ENCODE measurements at regions not wholly inside any gene's neighbourhood (a gene's known extent, or its start where the extent isn't known, plus 50 kb on each side); places are given as distances from the start of the nearest gene placed in this dataset.
"Not testable (repeated sequence)": the region's sequence is repeated elsewhere in the genome, so short reads cannot be mapped to it uniquely, and the experiment has no call there.

DNA sequence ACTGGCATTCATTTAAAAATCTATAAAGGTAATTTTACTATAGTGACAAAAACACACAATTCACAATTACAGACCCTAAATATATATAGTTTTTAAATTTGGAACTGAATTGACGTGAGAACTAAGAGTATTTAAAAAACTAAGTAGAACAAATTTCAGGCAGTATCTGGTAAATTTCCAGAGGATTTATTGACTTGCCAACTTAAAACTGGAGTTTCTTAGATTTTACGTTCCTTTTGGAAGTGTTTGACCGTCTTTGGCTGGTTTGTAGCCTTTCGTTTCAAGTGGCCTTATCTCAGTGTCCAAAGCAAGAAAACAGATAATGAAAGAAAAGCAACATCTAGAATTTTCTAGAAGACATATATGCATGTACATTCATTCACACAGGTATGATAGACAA, 234.4 kb upstream of the VLDLR start:
- H3K36me3 ChIP-seq (ENCODE audit: insufficient read depth, low read length): no peaks in the 10 kb centered on the region
- H3K4me1 ChIP-seq (ENCODE audit: insufficient read depth, low read length): no peaks in the 10 kb centered on the region
- Mint-ChIP-seq H3K27me3 (peaks cover 2 to 18% of the 10 kb centered on the region in 2 donors), H3K4me3 (no peak overlapping the region), H3K4me1 (no peaks in the 10 kb centered on the region), H3K9me3 (peaks cover 0 to 12% (median 0%) of the 10 kb centered on the region in 5 donors), H3K27ac (no peak overlapping the region), H3K36me3 (no peaks in the 10 kb centered on the region)
- no peak overlapping the region for H3K27ac ChIP-seq (ENCODE audit: low read depth, low read length)
- H3K9me3 ChIP-seq (ENCODE audit: low read length): no peaks in the 10 kb centered on the region
- ChIA-PET POLR2A (no interaction called here), CTCF (no interaction called here)
- no peak overlapping the region for H3K4me3 ChIP-seq (ENCODE audit: low read length)
- DNase-seq: no peak
- H3K27me3 ChIP-seq (ENCODE audit: insufficient read depth, low read length, poor library complexity, severe bottlenecking): no peaks in the 10 kb centered on the region

DNA sequence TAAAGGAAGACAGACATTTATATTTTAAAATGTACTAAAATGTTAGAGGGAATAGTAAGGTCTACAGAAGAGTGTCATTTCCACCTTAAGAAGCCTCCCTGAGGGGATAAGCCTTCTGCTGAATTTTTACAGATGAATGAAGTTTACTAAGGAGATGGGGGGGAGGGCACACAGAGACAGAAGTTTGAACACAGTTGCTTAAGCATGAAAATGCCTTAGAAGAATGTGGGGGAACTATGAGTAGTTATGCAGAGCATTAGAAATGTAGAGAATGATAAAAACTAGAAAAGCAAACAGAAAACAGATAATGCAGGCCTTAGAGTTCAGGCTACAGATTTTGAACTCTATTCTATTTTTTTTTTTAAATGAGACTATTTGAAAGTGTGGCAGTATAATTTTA, 232.2 kb upstream of the VLDLR start:
- Mint-ChIP-seq H3K4me1 (no peaks in the 10 kb centered on the region), H3K27ac (no peak overlapping the region), H3K9me3 (peaks cover 0 to 10% (median 0%) of the 10 kb centered on the region in 5 donors), H3K36me3 (no peaks in the 10 kb centered on the region), H3K27me3 (peaks cover 2 to 11% of the 10 kb centered on the region in 2 donors), H3K4me3 (no peak overlapping the region)
- ChIA-PET POLR2A (no interaction called here), CTCF (no interaction called here)
- no peak for DNase-seq
- Histone ChIP-seq H3K4me3 (ENCODE audit: low read length) (no peak overlapping the region), H3K27ac (ENCODE audit: low read depth, low read length) (no peak overlapping the region), H3K4me1 (ENCODE audit: insufficient read depth, low read length) (no peaks in the 10 kb centered on the region), H3K27me3 (ENCODE audit: insufficient read depth, low read length, poor library complexity, severe bottlenecking) (no peaks in the 10 kb centered on the region), H3K36me3 (ENCODE audit: insufficient read depth, low read length) (no peaks in the 10 kb centered on the region), H3K9me3 (ENCODE audit: low read length) (no peaks in the 10 kb centered on the region)

DNA sequence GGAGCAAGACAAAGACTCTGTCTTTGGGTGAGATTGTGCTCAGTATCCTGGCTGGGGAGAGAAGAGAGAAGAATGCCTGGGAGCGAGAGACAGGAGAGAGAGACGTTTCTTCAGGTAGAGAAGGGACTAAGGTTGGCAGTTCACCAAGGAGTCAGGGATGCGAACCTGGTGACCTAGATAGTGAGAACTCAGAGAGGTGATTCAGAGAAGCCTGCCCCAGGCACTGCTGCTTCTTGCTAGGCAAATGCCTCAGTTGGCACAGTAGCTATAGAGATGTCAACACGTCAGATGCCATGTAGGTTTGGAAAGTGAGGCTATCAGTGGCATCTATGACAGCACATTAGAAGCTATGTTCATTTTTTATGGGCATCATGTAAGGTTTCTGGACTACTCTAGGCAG, 231.6 kb upstream of the VLDLR start:
- H3K4me1 ChIP-seq (ENCODE audit: insufficient read depth, low read length): no peaks in the 10 kb centered on the region
- Mint-ChIP-seq H3K27ac (no peak overlapping the region), H3K4me3 (no peak overlapping the region), H3K36me3 (no peaks in the 10 kb centered on the region), H3K27me3 (peaks cover 0 to 11% of the 10 kb centered on the region in 2 donors), H3K4me1 (no peaks in the 10 kb centered on the region), H3K9me3 (peaks cover 0 to 10% (median 0%) of the 10 kb centered on the region in 5 donors)
- no peaks in the 10 kb centered on the region for H3K27me3 ChIP-seq (ENCODE audit: insufficient read depth, low read length, poor library complexity, severe bottlenecking)
- CTCF ChIA-PET: no interaction called here
- DNase-seq: no peak
- no peaks in the 10 kb centered on the region for H3K9me3 ChIP-seq (ENCODE audit: low read length)
- H3K4me3 ChIP-seq (ENCODE audit: low read length): no peak overlapping the region
- no peak overlapping the region for H3K27ac ChIP-seq (ENCODE audit: low read depth, low read length)
- POLR2A ChIA-PET: no interaction called here
- no peaks in the 10 kb centered on the region for H3K36me3 ChIP-seq (ENCODE audit: insufficient read depth, low read length)

DNA sequence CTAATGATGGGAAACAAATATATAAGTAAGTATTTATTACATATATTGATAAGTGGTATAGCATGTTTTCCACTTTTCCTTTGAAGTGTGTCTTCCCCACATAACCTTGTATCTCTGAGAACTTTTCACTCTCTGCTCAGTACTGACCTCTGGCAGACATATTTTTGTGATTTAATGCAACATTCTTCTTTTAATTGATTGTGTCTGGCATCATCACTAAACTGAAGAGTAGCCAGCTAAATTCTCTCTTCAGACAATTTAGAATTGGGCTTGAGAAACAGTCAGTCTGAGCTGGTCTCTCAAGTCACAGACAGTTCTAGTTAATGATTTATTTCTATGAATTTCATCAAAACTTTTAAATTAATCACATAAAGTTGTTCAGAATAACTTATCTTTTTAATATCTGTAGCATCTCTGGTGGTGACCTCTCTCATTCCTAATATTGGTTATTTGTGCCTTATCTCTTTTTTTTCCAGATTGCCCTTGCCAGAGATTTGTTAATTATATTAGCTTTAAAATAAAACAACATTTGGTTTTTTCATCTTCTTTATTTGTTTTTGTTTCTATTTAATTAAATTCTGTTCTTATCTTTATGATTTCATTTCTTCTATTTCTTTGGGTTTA, 230.0 kb upstream of the VLDLR start:
- POLR2A ChIA-PET, H3K27me3 Mint-ChIP-seq: not testable (repeated sequence)

DNA sequence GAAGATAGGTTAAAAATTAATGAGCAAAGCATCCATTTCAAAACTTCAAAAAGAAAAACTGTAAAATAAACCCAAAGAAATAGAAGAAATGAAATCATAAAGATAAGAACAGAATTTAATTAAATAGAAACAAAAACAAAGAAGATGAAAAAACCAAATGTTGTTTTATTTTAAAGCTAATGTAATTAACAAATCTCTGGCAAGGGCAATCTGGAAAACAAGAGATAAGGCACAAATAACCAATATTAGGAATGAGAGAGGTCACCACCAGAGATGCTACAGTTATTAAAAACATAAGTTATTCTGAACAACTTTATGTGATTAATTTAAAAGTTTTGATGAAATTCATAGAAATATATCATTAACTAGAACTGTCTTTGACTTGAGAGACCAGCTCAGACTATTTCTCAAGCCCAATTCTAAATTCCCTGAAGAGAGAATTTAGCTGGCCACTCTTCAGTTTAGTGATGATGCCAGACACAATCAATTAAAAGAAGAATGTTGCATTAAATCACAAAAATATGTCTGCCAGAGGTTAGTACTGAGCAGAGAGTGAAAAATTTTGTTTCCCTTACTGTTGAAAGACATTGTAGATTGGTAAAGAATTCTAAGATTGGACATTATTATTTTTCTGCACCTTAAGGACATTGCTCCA, 227.4 kb upstream of the VLDLR start:
- H3K9me3 ChIP-seq (ENCODE audit: low read length); H3K4me1 ChIP-seq (ENCODE audit: insufficient read depth, low read length); H3K4me3 ChIP-seq (ENCODE audit: low read length); H3K4me3 Mint-ChIP-seq; H3K36me3 Mint-ChIP-seq; H3K27me3 Mint-ChIP-seq; CTCF ChIA-PET; H3K9me3 Mint-ChIP-seq; H3K36me3 ChIP-seq (ENCODE audit: insufficient read depth, low read length); POLR2A ChIA-PET; H3K27ac ChIP-seq (ENCODE audit: low read depth, low read length); H3K27ac Mint-ChIP-seq; H3K4me1 Mint-ChIP-seq; DNase-seq; H3K27me3 ChIP-seq (ENCODE audit: insufficient read depth, low read length, poor library complexity, severe bottlenecking): not testable (repeated sequence)

More for the DNA sequence above, 230.0 kb upstream of the VLDLR start:
- H3K27ac Mint-ChIP-seq; DNase-seq; H3K9me3 ChIP-seq (ENCODE audit: low read length); H3K4me3 Mint-ChIP-seq; H3K9me3 Mint-ChIP-seq; H3K36me3 ChIP-seq (ENCODE audit: insufficient read depth, low read length); H3K4me3 ChIP-seq (ENCODE audit: low read length); H3K4me1 Mint-ChIP-seq; CTCF ChIA-PET; H3K27me3 ChIP-seq (ENCODE audit: insufficient read depth, low read length, poor library complexity, severe bottlenecking); H3K27ac ChIP-seq (ENCODE audit: low read depth, low read length); H3K36me3 Mint-ChIP-seq; H3K4me1 ChIP-seq (ENCODE audit: insufficient read depth, low read length): not testable (repeated sequence)

DNA sequence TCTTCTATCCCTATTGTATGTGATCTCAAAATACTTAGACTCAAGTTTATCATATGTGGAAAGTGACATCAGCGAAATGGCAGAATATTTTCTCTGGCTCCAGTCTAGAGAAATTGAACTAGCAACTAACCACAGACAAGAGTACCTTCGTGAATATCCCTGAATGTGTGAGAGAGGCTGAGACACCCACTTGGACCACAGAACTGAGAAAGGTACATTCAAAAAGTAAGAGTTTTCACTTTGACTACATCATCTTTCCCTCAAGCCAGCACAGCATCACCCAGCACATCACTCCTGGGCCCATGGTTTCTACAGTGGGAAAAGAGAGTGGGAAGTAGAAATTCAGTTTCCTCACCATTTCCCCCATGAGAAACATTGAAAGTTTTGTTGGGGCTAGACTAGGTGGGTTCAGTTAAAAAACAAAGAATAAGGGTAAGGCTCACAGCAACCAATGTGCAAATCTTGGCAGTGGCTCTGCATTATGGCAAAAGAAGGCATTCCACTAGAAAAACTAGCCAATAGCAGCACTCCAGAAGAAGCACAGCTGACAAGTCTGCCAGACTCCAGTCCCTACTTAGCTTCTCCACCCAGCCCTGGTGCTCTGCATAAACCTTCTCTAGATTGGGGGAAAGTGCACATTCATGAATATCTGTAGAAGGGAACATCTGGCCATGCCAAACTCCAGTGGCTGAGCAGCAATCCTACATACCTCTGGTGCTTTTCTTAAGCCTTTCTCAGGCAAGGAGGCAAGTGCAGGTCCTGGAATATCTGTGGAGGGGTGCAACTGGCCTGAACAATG, 225.6 kb upstream of the VLDLR start:
- Histone ChIP-seq H3K9me3 (ENCODE audit: low read length) (no peaks in the 10 kb centered on the region), H3K36me3 (ENCODE audit: insufficient read depth, low read length) (no peaks in the 10 kb centered on the region), H3K4me1 (ENCODE audit: insufficient read depth, low read length) (no peaks in the 10 kb centered on the region), H3K27me3 (ENCODE audit: insufficient read depth, low read length, poor library complexity, severe bottlenecking) (no peaks in the 10 kb centered on the region), H3K4me3 (ENCODE audit: low read length) (no peak overlapping the region), H3K27ac (ENCODE audit: low read depth, low read length) (no peak overlapping the region)
- Mint-ChIP-seq H3K9me3 (peaks cover 0 to 6% (median 0%) of the 10 kb centered on the region in 5 donors), H3K27ac (no peak overlapping the region), H3K27me3 (peaks cover 0 to 8% of the 10 kb centered on the region in 2 donors), H3K4me3 (no peak overlapping the region), H3K4me1 (no peaks in the 10 kb centered on the region), H3K36me3 (no peaks in the 10 kb centered on the region)
- CTCF ChIA-PET: no interaction called here
- POLR2A ChIA-PET: no interaction called here
- DNase-seq: no peak

DNA sequence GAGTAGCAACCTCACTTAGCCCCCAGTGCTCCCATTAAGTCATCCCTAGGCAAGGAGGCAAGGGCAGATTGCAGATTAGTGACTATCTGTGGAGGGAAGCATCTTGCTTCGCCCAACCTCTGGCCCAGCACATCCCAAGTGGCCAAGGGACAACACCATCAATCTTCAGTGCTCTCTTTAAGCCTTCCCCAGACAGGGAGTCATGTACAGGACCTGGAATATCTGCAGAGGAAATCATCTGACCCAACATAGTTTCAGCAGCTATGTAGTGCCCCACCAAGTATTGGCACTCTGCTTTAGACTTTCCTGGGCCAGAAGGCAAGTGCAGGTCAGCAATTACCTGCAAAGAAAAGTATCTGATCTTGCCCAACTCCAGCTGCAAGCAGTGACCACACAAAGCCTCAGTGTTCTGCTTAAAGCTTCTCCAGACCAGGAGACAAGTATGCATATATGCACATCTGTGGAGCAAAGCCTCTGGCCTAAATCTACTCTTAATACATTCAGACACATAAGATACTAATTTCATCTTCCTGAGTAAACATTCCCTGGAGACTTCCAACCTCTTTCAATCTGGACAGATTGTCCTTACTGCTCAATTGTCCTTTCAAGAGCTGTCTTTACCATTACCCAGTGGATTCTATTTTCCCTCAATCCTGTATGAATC, 224.8 kb upstream of the VLDLR start:
- Mint-ChIP-seq H3K4me3 (no peak overlapping the region), H3K27me3 (peaks cover 0 to 15% of the 10 kb centered on the region in 2 donors), H3K27ac (no peak overlapping the region), H3K9me3 (peaks cover 0 to 8% (median 0%) of the 10 kb centered on the region in 5 donors), H3K4me1 (no peaks in the 10 kb centered on the region), H3K36me3 (no peaks in the 10 kb centered on the region)
- Histone ChIP-seq H3K27me3 (ENCODE audit: insufficient read depth, low read length, poor library complexity, severe bottlenecking) (no peaks in the 10 kb centered on the region), H3K4me3 (ENCODE audit: low read length) (no peak overlapping the region), H3K4me1 (ENCODE audit: insufficient read depth, low read length) (no peaks in the 10 kb centered on the region), H3K9me3 (ENCODE audit: low read length) (no peaks in the 10 kb centered on the region), H3K36me3 (ENCODE audit: insufficient read depth, low read length) (no peaks in the 10 kb centered on the region), H3K27ac (ENCODE audit: low read depth, low read length) (no peak overlapping the region)
- DNase-seq: no peak
- ChIA-PET POLR2A (no interaction called here), CTCF (no interaction called here)

DNA sequence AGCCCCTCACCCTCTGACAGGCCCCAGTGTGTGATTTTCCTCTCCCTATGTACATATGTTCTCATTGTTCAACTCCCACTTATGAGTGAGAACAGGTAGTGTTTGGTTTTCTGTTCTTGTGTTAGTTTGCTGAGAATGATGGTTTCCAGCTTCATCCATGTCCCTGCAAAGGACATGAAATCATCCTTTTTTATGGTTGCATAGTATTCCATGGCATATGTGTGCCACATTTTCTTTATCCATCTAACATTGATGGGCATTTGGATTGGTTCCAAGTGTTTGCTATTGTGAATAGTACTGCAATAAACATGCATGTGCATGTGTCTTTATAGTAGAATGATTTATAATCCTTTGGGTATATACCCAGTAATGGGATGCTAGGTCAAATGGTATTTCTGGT, 223.7 kb upstream of the VLDLR start:
- DNase-seq; H3K4me1 Mint-ChIP-seq; H3K27ac Mint-ChIP-seq; H3K4me3 Mint-ChIP-seq; H3K4me1 ChIP-seq (ENCODE audit: insufficient read depth, low read length); H3K27ac ChIP-seq (ENCODE audit: low read depth, low read length); H3K36me3 ChIP-seq (ENCODE audit: insufficient read depth, low read length); POLR2A ChIA-PET; H3K36me3 Mint-ChIP-seq; CTCF ChIA-PET; H3K4me3 ChIP-seq (ENCODE audit: low read length); H3K9me3 ChIP-seq (ENCODE audit: low read length); H3K27me3 ChIP-seq (ENCODE audit: insufficient read depth, low read length, poor library complexity, severe bottlenecking): not testable (repeated sequence)
- Mint-ChIP-seq H3K27me3 (peaks cover 8 to 21% of the 10 kb centered on the region in 2 donors), H3K9me3 (peaks cover 0 to 12% (median 0%) of the 10 kb centered on the region in 5 donors)

Data from CD8-positive, alpha-beta memory T cell (primary cell).